Lung (tissue), 11 donors: ENCODE measurements at regions not wholly inside any gene's neighbourhood (a gene's known extent, or its start where the extent isn't known, plus 50 kb on each side); places are given as distances from the start of the nearest gene placed in this dataset.

ENCODE experiments used
- ATAC-seq: fragments of 200-7000 bp; cut with Tn5 transposase; one replicate; pipeline ENCODE4 v1.9.1; 2020; ENCODE audit warnings: moderate number of reproducible peaks; ENCODE audit not compliant: insufficient read depth, low FRiP score
- DNase-seq, 3 donors: peaks; one replicate each; pipeline ENCODE4 v3.0.0-alpha.2; 2013 to 2017
- H3K27ac ChIP-seq, 2 donors: one replicate each; pipeline ENCODE4 v1.5.1; 2013; ENCODE audit warnings: mild to moderate bottlenecking in 2 of 2, moderate library complexity in 2 of 2, control low read depth in 1 of 2, inconsistent platforms in 1 of 2, low read depth in 1 of 2, low read length in 1 of 2
- H3K27me3 ChIP-seq, 3 donors: one replicate each; pipeline ENCODE4 v1.5.1; 2013; ENCODE audit warnings: low read length in 2 of 3; ENCODE audit not compliant: control insufficient read depth in 3 of 3, insufficient read depth in 3 of 3
- H3K36me3 ChIP-seq, 4 donors: one replicate each; pipeline ENCODE4 v1.5.1; 2013; ENCODE audit warnings: low read length in 4 of 4, mild to moderate bottlenecking in 1 of 4, moderate library complexity in 1 of 4; ENCODE audit not compliant: control insufficient read depth in 4 of 4, insufficient read depth in 4 of 4
- H3K4me1 ChIP-seq, 5 donors: one replicate each; pipeline ENCODE4 v1.5.1; 2013; ENCODE audit warnings: low read length in 5 of 5, mild to moderate bottlenecking in 2 of 5, moderate library complexity in 1 of 5; ENCODE audit not compliant: control insufficient read depth in 5 of 5, insufficient read depth in 5 of 5
- H3K4me3 ChIP-seq: one replicate; pipeline ENCODE4 v1.5.1; 2013; ENCODE audit warnings: mild to moderate bottlenecking, control low read depth, moderate library complexity
- H3K9ac ChIP-seq, 2 donors: one replicate each; pipeline ENCODE4 v1.5.1; 2013; ENCODE audit warnings: low read length in 2 of 2, control low read depth in 1 of 2; ENCODE audit not compliant: insufficient read depth in 1 of 2
- H3K9me3 ChIP-seq, 4 donors: one replicate each; pipeline ENCODE4 v1.5.1; 2013; ENCODE audit warnings: low read length in 3 of 4, mild to moderate bottlenecking in 1 of 4, moderate library complexity in 1 of 4; ENCODE audit not compliant: control insufficient read depth in 4 of 4, insufficient read depth in 3 of 4
- WGBS, 2 donors: extraction: QIAGEN DNeasy Blood & Tissue Kit; methylation state at CpG; one replicate each; pipeline ENCODE4 v1.1.7; 2013; 5-methylcytosine and 5-hydroxymethylcytosine counted together
- TF ChIP-seq, protein P1 (sequence below): IDR thresholded peaks from 2 replicates; pipeline ENCODE4 v1.5.1; 2012; ENCODE audit warnings: mild to moderate bottlenecking; ENCODE audit errors: control extremely low read depth, extremely low read depth
- donor health status: control.
- donor health status: control.
- donor health status: Bipolar disorder and iron deficiency.
- donor health status: healthy.
- donor health status: DM: yes; HTN: yes; CAD: no.

DNA sequence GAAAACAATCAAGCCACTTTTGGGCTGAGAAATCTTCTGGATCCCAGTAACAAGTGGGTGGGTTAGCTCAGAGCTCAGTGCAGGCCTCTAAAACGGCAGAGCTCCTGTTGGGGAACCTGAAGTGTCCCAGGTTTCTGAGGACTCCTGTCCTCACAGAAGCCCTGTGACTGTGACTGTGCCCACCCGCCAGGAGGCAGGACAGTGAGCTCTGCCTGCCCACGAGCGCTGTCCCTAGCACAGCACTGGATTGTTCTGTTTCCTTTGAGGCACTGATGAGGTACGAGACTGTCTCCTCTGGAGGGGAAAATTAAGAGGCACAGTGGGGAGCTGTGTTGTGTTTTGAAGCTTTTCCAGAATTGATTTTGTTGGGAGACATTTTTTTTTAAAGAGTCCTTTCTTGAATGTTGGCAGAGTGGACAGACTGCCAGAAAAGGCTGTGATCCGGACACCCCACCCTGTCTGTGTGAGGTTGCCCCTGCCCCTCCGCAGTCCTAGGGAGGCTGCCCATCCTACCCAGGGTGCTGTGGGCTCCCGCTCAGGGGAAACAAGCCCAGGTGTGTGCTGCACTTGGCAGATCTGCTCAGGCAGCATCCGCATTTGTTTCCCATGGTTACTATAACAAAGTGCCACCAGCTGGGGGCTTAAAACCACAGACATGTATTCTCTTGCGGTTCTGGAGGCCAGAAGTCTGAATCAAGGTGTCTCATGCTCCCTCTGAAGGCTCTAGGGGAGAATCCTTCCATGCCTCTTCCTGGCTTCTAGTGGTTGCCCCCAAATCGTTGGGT is 66.6 kb upstream of the LARS2 start:
- H3K4me1 ChIP-seq: no peaks in the 10 kb centered on the region
- 71 to 75% methylated on average over 11 of the region's 11 CpGs for WGBS, 2 donors
- H3K36me3 ChIP-seq: no peaks in the 10 kb centered on the region
- H3K9me3 ChIP-seq: peaks cover 0 to 2% (median 0%) of the 10 kb centered on the region in 4 donors
- H3K27me3 ChIP-seq: peaks cover 0 to 2% (median 0%) of the 10 kb centered on the region in 3 donors
- TF ChIP-seq, protein P1, sequence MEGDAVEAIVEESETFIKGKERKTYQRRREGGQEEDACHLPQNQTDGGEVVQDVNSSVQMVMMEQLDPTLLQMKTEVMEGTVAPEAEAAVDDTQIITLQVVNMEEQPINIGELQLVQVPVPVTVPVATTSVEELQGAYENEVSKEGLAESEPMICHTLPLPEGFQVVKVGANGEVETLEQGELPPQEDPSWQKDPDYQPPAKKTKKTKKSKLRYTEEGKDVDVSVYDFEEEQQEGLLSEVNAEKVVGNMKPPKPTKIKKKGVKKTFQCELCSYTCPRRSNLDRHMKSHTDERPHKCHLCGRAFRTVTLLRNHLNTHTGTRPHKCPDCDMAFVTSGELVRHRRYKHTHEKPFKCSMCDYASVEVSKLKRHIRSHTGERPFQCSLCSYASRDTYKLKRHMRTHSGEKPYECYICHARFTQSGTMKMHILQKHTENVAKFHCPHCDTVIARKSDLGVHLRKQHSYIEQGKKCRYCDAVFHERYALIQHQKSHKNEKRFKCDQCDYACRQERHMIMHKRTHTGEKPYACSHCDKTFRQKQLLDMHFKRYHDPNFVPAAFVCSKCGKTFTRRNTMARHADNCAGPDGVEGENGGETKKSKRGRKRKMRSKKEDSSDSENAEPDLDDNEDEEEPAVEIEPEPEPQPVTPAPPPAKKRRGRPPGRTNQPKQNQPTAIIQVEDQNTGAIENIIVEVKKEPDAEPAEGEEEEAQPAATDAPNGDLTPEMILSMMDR: no peak
- ATAC-seq (no peak), DNase-seq (no peak)
- no peak overlapping the region for H3K4me3 ChIP-seq
- H3K9ac ChIP-seq: no peak overlapping the region
- H3K27ac ChIP-seq: no peak overlapping the region

DNA sequence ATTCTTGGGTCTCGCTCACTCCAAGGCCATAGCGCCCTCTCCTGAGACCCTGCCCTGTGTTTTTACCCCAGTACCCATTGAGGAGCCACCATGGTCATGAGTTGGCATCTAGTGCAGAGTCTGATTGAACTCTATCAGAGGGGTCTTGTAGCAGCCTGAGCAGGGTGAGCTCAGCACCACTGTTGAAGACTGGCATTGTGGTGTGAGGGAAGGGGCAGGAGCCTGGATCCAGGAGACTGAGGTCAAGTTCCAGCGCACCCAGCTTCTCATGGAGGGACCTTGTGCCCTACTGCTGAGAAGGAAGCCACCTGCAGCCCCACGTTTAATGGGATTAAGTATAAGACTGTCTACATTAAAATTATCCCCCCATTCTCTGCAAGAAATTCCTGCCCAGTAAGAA is 65.8 kb upstream of the LARS2 start:
- H3K36me3 ChIP-seq: no peaks in the 10 kb centered on the region
- 87 to 97% methylated on average over 4 of the region's 4 CpGs for WGBS, 2 donors

DNA sequence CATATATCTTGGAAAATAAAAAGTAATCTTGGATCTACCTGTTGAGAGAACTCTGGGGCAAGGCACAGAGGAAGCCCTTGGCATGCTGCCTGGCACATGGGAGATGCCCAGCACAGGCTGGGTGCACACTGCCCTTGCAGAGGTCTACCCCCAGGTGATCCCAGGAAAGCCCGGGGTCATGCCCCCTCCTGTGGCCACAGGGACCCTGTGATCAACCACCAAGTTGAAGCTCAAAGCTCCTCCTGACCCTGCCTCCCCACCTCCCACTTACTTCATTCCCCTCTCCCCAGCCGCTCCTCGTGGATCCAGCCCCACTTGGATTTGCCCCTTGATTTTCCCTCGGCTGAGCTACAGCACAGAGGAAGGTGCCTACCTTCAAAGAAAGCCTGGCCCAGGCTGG is 62.7 kb upstream of the LARS2 start:
- WGBS, 2 donors: 85 to 96% methylated on average over 4 of the region's 4 CpGs
- no peaks in the 10 kb centered on the region for H3K36me3 ChIP-seq

More for the DNA sequence above, 65.8 kb upstream of the LARS2 start:
- ATAC-seq: no peak
- Histone ChIP-seq H3K9me3 (peaks cover 0 to 2% (median 0%) of the 10 kb centered on the region in 4 donors), H3K27me3 (peaks cover 0 to 2% (median 0%) of the 10 kb centered on the region in 3 donors), H3K27ac (no peak overlapping the region), H3K9ac (no peak overlapping the region), H3K4me3 (no peak overlapping the region), H3K4me1 (no peaks in the 10 kb centered on the region)
- DNase-seq: no peak
- TF ChIP-seq, protein P1: no peak

More for the DNA sequence above, 62.7 kb upstream of the LARS2 start:
- peaks cover 0 to 2% (median 0%) of the 10 kb centered on the region in 3 donors for H3K27me3 ChIP-seq
- TF ChIP-seq, protein P1: no peak
- no peak overlapping the region for H3K9ac ChIP-seq
- no peak for ATAC-seq
- H3K4me1 ChIP-seq: no peaks in the 10 kb centered on the region
- H3K27ac ChIP-seq: no peak overlapping the region
- DNase-seq: no peak
- H3K9me3 ChIP-seq: peaks cover 0 to 2% (median 0%) of the 10 kb centered on the region in 4 donors
- no peak overlapping the region for H3K4me3 ChIP-seq
